ENCODE measurements at regions not wholly inside any gene's neighbourhood (a gene's known extent, or its start where the extent isn't known, plus 50 kb on each side); places are given as distances from the start of the nearest gene placed in this dataset.
"Not testable (repeated sequence)": the region's sequence is repeated elsewhere in the genome, so short reads cannot be mapped to it uniquely, and the experiment has no call there.

GRCh38 chr12:103011974-103012763 lies 54.7 kb downstream of the ASCL1 start:
- Histone ChIP-seq H3K27ac (ENCODE audit: low read depth, low read length) (no peak overlapping the region), H3K9me3 (ENCODE audit: control insufficient read depth in 5 of 5, low read length in 5 of 5) (no peaks in the 10 kb centered on the region), H3K4me1 (ENCODE audit: control insufficient read depth in 5 of 5, insufficient read depth in 5 of 5, low read length in 5 of 5) (no peaks in the 10 kb centered on the region), H3K4me3 (ENCODE audit: low read depth in 1 of 5, low read length in 5 of 5) (no peak overlapping the region), H3K9ac (ENCODE audit: low read length in 5 of 5) (no peak overlapping the region), H3K27me3 (ENCODE audit: control insufficient read depth in 5 of 5, insufficient read depth in 4 of 5, low read length in 5 of 5) (peaks cover 0 to 6% (median 0%) of the 10 kb centered on the region in 5 donors), H3K36me3 (ENCODE audit: control insufficient read depth in 5 of 5, insufficient read depth in 5 of 5, low read length in 5 of 5) (no peaks in the 10 kb centered on the region)

GRCh38 chr12:103012884-103013283 lies 55.4 kb downstream of the ASCL1 start:
- H3K4me1 ChIP-seq (ENCODE audit: control insufficient read depth in 5 of 5, insufficient read depth in 5 of 5, low read length in 5 of 5) = no peaks in the 10 kb centered on the region
- no peak overlapping the region for H3K4me3 ChIP-seq (ENCODE audit: low read depth in 1 of 5, low read length in 5 of 5)
- H3K27ac ChIP-seq (ENCODE audit: low read depth, low read length) = no peak overlapping the region
- H3K9ac ChIP-seq (ENCODE audit: low read length in 5 of 5) = no peak overlapping the region
- no peaks in the 10 kb centered on the region for H3K36me3 ChIP-seq (ENCODE audit: control insufficient read depth in 5 of 5, insufficient read depth in 5 of 5, low read length in 5 of 5)
- no peaks in the 10 kb centered on the region for H3K9me3 ChIP-seq (ENCODE audit: control insufficient read depth in 5 of 5, low read length in 5 of 5)
- H3K27me3 ChIP-seq (ENCODE audit: control insufficient read depth in 5 of 5, insufficient read depth in 4 of 5, low read length in 5 of 5) = peaks cover 0 to 6% (median 0%) of the 10 kb centered on the region in 5 donors

GRCh38 chr12:103013741-103014300 lies 56.3 kb downstream of the ASCL1 start:
- H3K4me1 ChIP-seq (ENCODE audit: control insufficient read depth in 5 of 5, insufficient read depth in 5 of 5, low read length in 5 of 5) = no peaks in the 10 kb centered on the region
- H3K9ac ChIP-seq (ENCODE audit: low read length in 5 of 5) = no peak overlapping the region
- H3K4me3 ChIP-seq (ENCODE audit: low read depth in 1 of 5, low read length in 5 of 5) = no peak overlapping the region
- H3K9me3 ChIP-seq (ENCODE audit: control insufficient read depth in 5 of 5, low read length in 5 of 5) = no peaks in the 10 kb centered on the region
- H3K36me3 ChIP-seq (ENCODE audit: control insufficient read depth in 5 of 5, insufficient read depth in 5 of 5, low read length in 5 of 5) = no peaks in the 10 kb centered on the region
- H3K27ac ChIP-seq (ENCODE audit: low read depth, low read length) = no peak overlapping the region
- H3K27me3 ChIP-seq (ENCODE audit: control insufficient read depth in 5 of 5, insufficient read depth in 4 of 5, low read length in 5 of 5) = peaks cover 0 to 6% (median 0%) of the 10 kb centered on the region in 5 donors

DNA sequence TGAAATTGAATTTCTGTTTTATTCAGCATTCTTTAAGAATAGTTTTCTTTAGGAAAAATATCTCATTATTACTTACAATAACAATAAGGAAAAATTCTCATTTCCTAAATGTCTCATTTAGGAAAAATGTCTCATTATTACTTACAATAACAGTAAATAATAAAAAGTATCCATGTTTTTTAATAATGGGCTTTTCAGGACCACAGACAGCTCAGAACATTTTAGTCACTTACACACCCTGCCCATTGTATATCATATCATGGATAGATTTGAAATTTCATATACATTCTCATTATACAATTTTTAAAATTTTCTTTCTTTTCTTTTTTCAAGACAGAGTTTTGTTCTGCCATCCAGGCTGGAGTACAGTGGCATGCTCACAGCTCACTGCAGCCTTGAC lies 58.9 kb downstream of the ASCL1 start:
- no peak overlapping the region for H3K27ac ChIP-seq (ENCODE audit: low read depth, low read length)
- H3K4me1 ChIP-seq (ENCODE audit: control insufficient read depth in 5 of 5, insufficient read depth in 5 of 5, low read length in 5 of 5) = no peaks in the 10 kb centered on the region
- H3K9ac ChIP-seq (ENCODE audit: low read length in 5 of 5) = no peak overlapping the region
- H3K9me3 ChIP-seq (ENCODE audit: control insufficient read depth in 5 of 5, low read length in 5 of 5) = no peaks in the 10 kb centered on the region
- H3K4me3 ChIP-seq (ENCODE audit: low read depth in 1 of 5, low read length in 5 of 5) = no peak overlapping the region
- H3K27me3 ChIP-seq (ENCODE audit: control insufficient read depth in 5 of 5, insufficient read depth in 4 of 5, low read length in 5 of 5) = peaks cover 0 to 6% (median 0%) of the 10 kb centered on the region in 5 donors
- H3K36me3 ChIP-seq (ENCODE audit: control insufficient read depth in 5 of 5, insufficient read depth in 5 of 5, low read length in 5 of 5) = no peaks in the 10 kb centered on the region

- Histone ChIP-seq H3K9ac (ENCODE audit: low read length in 5 of 5) (no peak overlapping the region), H3K4me3 (ENCODE audit: low read depth in 1 of 5, low read length in 5 of 5) (no peak overlapping the region), H3K27me3 (ENCODE audit: control insufficient read depth in 5 of 5, insufficient read depth in 4 of 5, low read length in 5 of 5) (no peaks in the 10 kb centered on the region), H3K27ac (ENCODE audit: low read depth, low read length) (no peak overlapping the region), H3K9me3 (ENCODE audit: control insufficient read depth in 5 of 5, low read length in 5 of 5) (no peaks in the 10 kb centered on the region), H3K36me3 (ENCODE audit: control insufficient read depth in 5 of 5, insufficient read depth in 5 of 5, low read length in 5 of 5) (no peaks in the 10 kb centered on the region), H3K4me1 (ENCODE audit: control insufficient read depth in 5 of 5, insufficient read depth in 5 of 5, low read length in 5 of 5) (no peaks in the 10 kb centered on the region)
Observed at GRCh38 chr12:103020839-103021238, 63.4 kb downstream of the ASCL1 start.

DNA sequence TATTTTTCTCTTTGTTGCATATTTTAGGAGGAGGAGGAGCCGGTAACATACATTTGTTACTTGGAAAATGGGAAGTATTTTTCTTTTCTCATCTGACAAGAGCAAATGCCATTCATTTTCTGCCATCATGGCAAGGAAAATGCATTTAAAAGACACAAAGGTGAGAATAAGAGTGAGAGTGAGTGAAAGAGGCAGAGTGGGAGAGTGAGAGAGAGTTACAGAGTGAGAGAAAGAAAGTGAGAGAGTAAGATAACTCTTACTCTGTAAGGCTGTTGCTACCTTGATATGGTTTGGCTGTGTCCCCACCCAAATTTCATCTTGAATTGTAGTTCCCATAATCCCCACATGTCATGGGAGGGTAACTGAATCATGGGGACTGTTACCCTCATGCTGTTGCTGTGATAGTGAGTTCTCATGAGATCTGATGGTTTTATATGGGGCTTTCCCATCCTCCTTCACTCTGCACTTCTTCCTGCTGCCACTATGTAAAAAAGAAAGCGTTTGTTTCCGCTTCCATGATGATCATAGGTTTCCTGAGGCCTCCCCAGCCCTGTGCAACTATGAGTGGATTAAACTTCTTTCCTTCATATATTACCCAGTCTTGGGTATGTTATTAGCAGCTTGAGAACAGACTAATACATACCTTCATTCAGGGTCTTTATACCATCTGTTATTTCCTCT lies 64.2 kb downstream of the ASCL1 start:
- Histone ChIP-seq H3K4me3 (ENCODE audit: low read depth in 1 of 5, low read length in 5 of 5) (no peak overlapping the region), H3K27ac (ENCODE audit: low read depth, low read length) (no peak overlapping the region), H3K4me1 (ENCODE audit: control insufficient read depth in 5 of 5, insufficient read depth in 5 of 5, low read length in 5 of 5) (no peaks in the 10 kb centered on the region), H3K27me3 (ENCODE audit: control insufficient read depth in 5 of 5, insufficient read depth in 4 of 5, low read length in 5 of 5) (no peaks in the 10 kb centered on the region), H3K9me3 (ENCODE audit: control insufficient read depth in 5 of 5, low read length in 5 of 5) (no peaks in the 10 kb centered on the region), H3K36me3 (ENCODE audit: control insufficient read depth in 5 of 5, insufficient read depth in 5 of 5, low read length in 5 of 5) (no peaks in the 10 kb centered on the region), H3K9ac (ENCODE audit: low read length in 5 of 5) (no peak overlapping the region)

GRCh38 chr12:103024650-103025049 lies 67.2 kb downstream of the ASCL1 start:
- no peak overlapping the region for H3K27ac ChIP-seq (ENCODE audit: low read depth, low read length)
- no peaks in the 10 kb centered on the region for H3K27me3 ChIP-seq (ENCODE audit: control insufficient read depth in 5 of 5, insufficient read depth in 4 of 5, low read length in 5 of 5)
- no peak overlapping the region for H3K4me3 ChIP-seq (ENCODE audit: low read depth in 1 of 5, low read length in 5 of 5)
- H3K9me3 ChIP-seq (ENCODE audit: control insufficient read depth in 5 of 5, low read length in 5 of 5) = no peaks in the 10 kb centered on the region
- no peak overlapping the region for H3K9ac ChIP-seq (ENCODE audit: low read length in 5 of 5)
- H3K4me1 ChIP-seq (ENCODE audit: control insufficient read depth in 5 of 5, insufficient read depth in 5 of 5, low read length in 5 of 5) = no peaks in the 10 kb centered on the region
- no peaks in the 10 kb centered on the region for H3K36me3 ChIP-seq (ENCODE audit: control insufficient read depth in 5 of 5, insufficient read depth in 5 of 5, low read length in 5 of 5)

DNA sequence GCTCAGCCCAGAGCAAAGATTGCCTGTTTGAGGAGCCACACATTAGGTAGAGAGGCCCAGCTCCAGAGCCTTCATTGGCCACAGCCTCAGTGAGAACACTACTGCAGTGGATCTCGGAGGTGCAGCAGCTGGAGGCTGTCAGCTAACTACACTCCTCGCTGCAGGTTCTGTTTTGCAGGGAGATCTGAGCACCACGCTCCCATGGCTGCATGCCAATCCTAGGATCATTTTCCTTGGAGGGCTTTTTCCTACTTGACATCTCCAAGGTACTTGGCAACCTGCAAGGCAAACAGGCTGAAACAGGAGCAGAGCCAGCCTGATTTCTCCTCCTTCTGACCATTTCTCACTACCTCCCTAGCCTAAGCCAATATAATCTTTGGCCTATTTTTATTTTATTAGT lies 69.2 kb downstream of the ASCL1 start:
- not testable (repeated sequence) for H3K36me3 ChIP-seq (ENCODE audit: control insufficient read depth in 5 of 5, insufficient read depth in 5 of 5, low read length in 5 of 5); H3K9me3 ChIP-seq (ENCODE audit: control insufficient read depth in 5 of 5, low read length in 5 of 5); H3K4me1 ChIP-seq (ENCODE audit: control insufficient read depth in 5 of 5, insufficient read depth in 5 of 5, low read length in 5 of 5)

GRCh38 chr12:103028881-103029639 lies 71.6 kb downstream of the ASCL1 start:
- no peaks in the 10 kb centered on the region for H3K9me3 ChIP-seq (ENCODE audit: control insufficient read depth in 5 of 5, low read length in 5 of 5)
- no peaks in the 10 kb centered on the region for H3K27me3 ChIP-seq (ENCODE audit: control insufficient read depth in 5 of 5, insufficient read depth in 4 of 5, low read length in 5 of 5)
- H3K36me3 ChIP-seq (ENCODE audit: control insufficient read depth in 5 of 5, insufficient read depth in 5 of 5, low read length in 5 of 5) = no peaks in the 10 kb centered on the region
- no peak overlapping the region for H3K4me3 ChIP-seq (ENCODE audit: low read depth in 1 of 5, low read length in 5 of 5)
- H3K27ac ChIP-seq (ENCODE audit: low read depth, low read length) = no peak overlapping the region
- H3K9ac ChIP-seq (ENCODE audit: low read length in 5 of 5) = no peak overlapping the region
- H3K4me1 ChIP-seq (ENCODE audit: control insufficient read depth in 5 of 5, insufficient read depth in 5 of 5, low read length in 5 of 5) = no peaks in the 10 kb centered on the region

More for the DNA sequence above, 69.2 kb downstream of the ASCL1 start:
- not testable (repeated sequence) for H3K27ac ChIP-seq (ENCODE audit: low read depth, low read length); H3K4me3 ChIP-seq (ENCODE audit: low read depth in 1 of 5, low read length in 5 of 5); H3K9ac ChIP-seq (ENCODE audit: low read length in 5 of 5); H3K27me3 ChIP-seq (ENCODE audit: control insufficient read depth in 5 of 5, insufficient read depth in 4 of 5, low read length in 5 of 5)

Data from subcutaneous abdominal adipose tissue (tissue), 5 donors.